ENCODE measurements at regions not wholly inside any gene's neighbourhood (a gene's known extent, or its start where the extent isn't known, plus 50 kb on each side); places are given as distances from the start of the nearest gene placed in this dataset.

- H3K27me3 ChIP-seq (ENCODE audit: insufficient read depth, poor library complexity, severe bottlenecking): no peaks in the 10 kb centered on the region
- H3K9me3 ChIP-seq (ENCODE audit: severe bottlenecking): no peaks in the 10 kb centered on the region
- H3K4me3 ChIP-seq (ENCODE audit: severe bottlenecking): no peak overlapping the region
- H3K4me1 ChIP-seq (ENCODE audit: insufficient read depth, poor library complexity, severe bottlenecking): no peaks in the 10 kb centered on the region
- DNase-seq (ENCODE audit: low spot score): no peak
- H3K36me3 ChIP-seq (ENCODE audit: low read depth): no peaks in the 10 kb centered on the region
- no peak for ATAC-seq (ENCODE audit: low read depth)
- no peak overlapping the region for H3K27ac ChIP-seq (ENCODE audit: poor library complexity, severe bottlenecking)
- no peak for TF ChIP-seq CTCF (IDR thresholded peaks at IDR 0.05; ENCODE audit: poor library complexity, severe bottlenecking)
Measured at GRCh38 chr5:4230786-4231641, 635.4 kb downstream of the IRX1 start.

GRCh38 chr5:4232084-4232483 is 636.5 kb downstream of the IRX1 start:
- ATAC-seq (ENCODE audit: low read depth): no peak
- H3K27ac ChIP-seq (ENCODE audit: poor library complexity, severe bottlenecking): no peak overlapping the region
- no peak for DNase-seq (ENCODE audit: low spot score)
- H3K9me3 ChIP-seq (ENCODE audit: severe bottlenecking): no peaks in the 10 kb centered on the region
- H3K27me3 ChIP-seq (ENCODE audit: insufficient read depth, poor library complexity, severe bottlenecking): no peaks in the 10 kb centered on the region
- no peak for TF ChIP-seq CTCF (IDR thresholded peaks at IDR 0.05; ENCODE audit: poor library complexity, severe bottlenecking)
- H3K4me1 ChIP-seq (ENCODE audit: insufficient read depth, poor library complexity, severe bottlenecking): no peaks in the 10 kb centered on the region
- no peaks in the 10 kb centered on the region for H3K36me3 ChIP-seq (ENCODE audit: low read depth)
- H3K4me3 ChIP-seq (ENCODE audit: severe bottlenecking): no peak overlapping the region

GRCh38 chr5:4233671-4234070 is 638.0 kb downstream of the IRX1 start:
- DNase-seq (ENCODE audit: low spot score): no peak

GRCh38 chr5:4243479-4244264 is 648.0 kb downstream of the IRX1 start:
- no peaks in the 10 kb centered on the region for H3K4me1 ChIP-seq (ENCODE audit: insufficient read depth, poor library complexity, severe bottlenecking)
- H3K27ac ChIP-seq (ENCODE audit: poor library complexity, severe bottlenecking): no peak overlapping the region
- no peaks in the 10 kb centered on the region for H3K27me3 ChIP-seq (ENCODE audit: insufficient read depth, poor library complexity, severe bottlenecking)
- H3K36me3 ChIP-seq (ENCODE audit: low read depth): no peaks in the 10 kb centered on the region
- H3K4me3 ChIP-seq (ENCODE audit: severe bottlenecking): no peak overlapping the region
- H3K9me3 ChIP-seq (ENCODE audit: severe bottlenecking): peaks cover 2% of the 10 kb centered on the region
- no peak for TF ChIP-seq CTCF (IDR thresholded peaks at IDR 0.05; ENCODE audit: poor library complexity, severe bottlenecking)
- no peak for DNase-seq (ENCODE audit: low spot score)
- ATAC-seq (ENCODE audit: low read depth): no peak

More at GRCh38 chr5:4233671-4234070, 638.0 kb downstream of the IRX1 start:
- Histone ChIP-seq H3K9me3 (ENCODE audit: severe bottlenecking) (no peaks in the 10 kb centered on the region), H3K4me1 (ENCODE audit: insufficient read depth, poor library complexity, severe bottlenecking) (no peaks in the 10 kb centered on the region), H3K27me3 (ENCODE audit: insufficient read depth, poor library complexity, severe bottlenecking) (no peaks in the 10 kb centered on the region), H3K27ac (ENCODE audit: poor library complexity, severe bottlenecking) (no peak overlapping the region), H3K36me3 (ENCODE audit: low read depth) (no peaks in the 10 kb centered on the region), H3K4me3 (ENCODE audit: severe bottlenecking) (no peak overlapping the region)
- TF ChIP-seq CTCF (IDR thresholded peaks at IDR 0.05; ENCODE audit: poor library complexity, severe bottlenecking): peak; percentile 19
- ATAC-seq (ENCODE audit: low read depth): no peak
